ENCODE measurements at regions not wholly inside any gene's neighbourhood (a gene's known extent, or its start where the extent isn't known, plus 50 kb on each side); places are given as distances from the start of the nearest gene placed in this dataset.

DNA sequence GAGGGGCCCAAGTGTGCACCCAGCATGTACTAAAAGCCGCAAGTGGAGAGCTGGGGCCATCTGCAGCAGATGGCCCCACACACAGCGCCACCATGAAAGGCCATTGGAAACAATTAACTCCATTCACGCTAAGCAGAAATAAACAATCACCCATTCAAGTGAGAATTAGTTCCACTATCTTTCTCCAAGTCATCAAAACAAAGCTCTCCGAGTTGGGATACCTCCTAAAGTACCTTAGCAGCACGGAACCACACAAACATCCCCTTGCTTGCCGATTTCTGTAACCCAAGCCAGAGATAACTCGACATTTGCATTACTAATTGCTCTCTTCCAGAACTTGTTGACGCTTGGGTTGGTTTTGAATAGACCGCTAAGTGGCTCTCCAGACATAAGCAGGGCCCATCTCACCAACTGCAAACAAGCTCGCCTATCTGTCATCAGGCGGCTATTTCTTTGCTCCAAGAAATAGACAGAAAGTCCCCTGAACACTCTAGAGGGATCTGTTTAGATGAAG lies 840.6 kb upstream of the SALL3 start:
- no peak for DNase-seq (ENCODE audit: low spot score)

DNA sequence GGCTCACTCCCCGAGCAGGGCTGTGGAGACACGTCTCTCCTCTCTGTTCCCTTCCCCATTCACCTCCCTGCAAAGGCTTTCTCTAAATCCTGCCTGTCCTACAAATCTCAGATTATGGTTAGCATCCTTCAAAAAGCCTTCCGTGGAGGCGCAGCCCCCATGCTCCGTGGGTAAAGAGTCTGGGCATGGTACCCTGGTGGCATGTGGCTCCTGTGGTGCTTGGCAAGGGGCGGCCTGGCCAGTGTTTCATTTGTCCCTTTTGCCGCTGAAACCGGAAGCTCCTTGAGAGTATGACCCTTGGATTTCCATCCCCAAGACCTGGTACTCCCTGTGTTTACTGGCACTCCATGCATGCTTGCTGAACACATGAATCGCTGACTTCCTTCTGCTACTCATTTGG lies 839.3 kb upstream of the SALL3 start:
- no peak for DNase-seq (ENCODE audit: low spot score)

DNA sequence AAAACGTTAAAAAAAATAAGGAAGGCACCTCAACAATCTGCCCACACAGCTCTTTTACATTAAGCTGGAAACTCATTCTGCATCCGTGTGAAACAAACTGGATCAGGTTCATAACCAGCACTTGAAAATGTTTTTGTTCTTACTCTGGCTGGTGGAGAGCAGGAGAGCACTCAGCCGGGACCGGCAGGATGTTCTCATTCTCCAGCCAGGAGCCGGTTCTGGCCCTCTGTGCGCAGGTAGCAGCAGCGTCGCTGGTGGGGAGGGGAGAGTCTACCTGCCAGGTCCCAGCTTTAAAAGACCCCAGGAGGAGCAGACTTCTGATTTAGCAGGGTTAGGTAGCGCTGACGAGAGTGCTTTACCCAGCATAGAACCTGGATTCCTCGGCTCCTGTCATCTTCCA lies 834.9 kb upstream of the SALL3 start:
- DNase-seq (ENCODE audit: low spot score) = no peak

GRCh38 chr18:78145096-78145495 lies 834.5 kb upstream of the SALL3 start:
- no peak for DNase-seq (ENCODE audit: low spot score)

DNA sequence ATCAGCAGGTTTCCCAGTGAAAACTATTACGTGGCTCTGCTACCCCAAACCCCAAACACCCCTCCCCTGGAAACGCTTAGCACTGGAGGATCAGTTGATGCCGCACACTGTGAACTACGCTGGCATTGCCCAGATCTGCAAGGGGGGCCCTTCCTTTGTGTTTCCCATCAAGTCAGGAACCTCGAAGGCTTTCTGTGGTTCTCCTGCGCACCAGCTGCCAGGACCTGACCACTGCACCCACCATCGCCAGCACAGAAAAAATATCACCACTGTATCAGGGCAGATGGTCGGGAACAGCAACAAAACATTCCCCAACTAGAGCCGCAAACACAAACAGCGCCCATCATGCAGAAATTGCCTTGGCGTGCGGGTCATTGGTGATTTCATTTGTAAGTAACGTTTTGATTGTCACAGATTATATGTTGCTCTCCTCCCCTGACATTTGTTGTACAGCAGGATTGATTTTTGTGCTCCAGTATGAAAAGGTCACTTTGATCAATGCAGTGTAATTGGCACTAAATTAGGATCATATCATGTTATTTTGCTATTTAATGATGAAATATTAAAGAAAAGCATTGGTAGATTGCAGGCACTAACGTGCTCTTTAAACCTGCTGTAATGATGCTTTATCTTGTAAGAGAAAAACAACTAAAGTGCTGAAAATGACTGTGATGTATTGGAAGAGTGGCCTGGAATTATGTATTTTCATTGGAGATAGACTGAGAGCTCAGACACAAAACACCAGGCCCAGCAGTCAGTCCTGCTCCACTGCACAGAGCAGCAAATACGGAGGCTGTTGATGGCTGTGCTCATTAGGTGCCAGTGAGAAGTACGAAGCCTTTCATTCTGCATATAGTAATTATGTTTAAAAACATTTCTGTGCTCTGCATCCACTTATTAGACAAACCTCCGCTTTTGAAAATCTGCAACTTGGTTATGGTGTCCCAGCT lies 833.2 kb upstream of the SALL3 start:
- no peak for DNase-seq (ENCODE audit: low spot score)

DNA sequence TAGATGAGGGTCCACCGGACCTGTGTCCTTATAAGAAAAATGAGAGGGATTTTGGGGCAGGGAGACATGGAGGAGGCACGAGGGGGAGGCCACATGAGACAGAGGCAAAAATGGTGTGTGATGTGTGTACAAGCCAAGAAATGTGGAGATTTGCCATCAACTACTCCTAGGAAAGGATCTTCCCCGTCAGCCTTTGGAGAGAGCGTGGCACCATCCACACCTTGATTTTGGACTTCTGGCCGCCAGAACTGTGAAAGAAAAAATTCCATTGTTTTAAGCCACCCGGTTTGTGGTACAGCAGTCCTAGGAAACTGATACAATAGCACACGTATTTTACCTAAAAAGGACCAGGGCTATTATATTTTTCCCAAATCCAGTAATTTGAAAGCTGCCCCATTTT lies 829.0 kb upstream of the SALL3 start:
- DNase-seq (ENCODE audit: low spot score) = no peak

GRCh38 chr18:78151234-78151633 lies 828.4 kb upstream of the SALL3 start:
- DNase-seq (ENCODE audit: low spot score) = no peak

DNA sequence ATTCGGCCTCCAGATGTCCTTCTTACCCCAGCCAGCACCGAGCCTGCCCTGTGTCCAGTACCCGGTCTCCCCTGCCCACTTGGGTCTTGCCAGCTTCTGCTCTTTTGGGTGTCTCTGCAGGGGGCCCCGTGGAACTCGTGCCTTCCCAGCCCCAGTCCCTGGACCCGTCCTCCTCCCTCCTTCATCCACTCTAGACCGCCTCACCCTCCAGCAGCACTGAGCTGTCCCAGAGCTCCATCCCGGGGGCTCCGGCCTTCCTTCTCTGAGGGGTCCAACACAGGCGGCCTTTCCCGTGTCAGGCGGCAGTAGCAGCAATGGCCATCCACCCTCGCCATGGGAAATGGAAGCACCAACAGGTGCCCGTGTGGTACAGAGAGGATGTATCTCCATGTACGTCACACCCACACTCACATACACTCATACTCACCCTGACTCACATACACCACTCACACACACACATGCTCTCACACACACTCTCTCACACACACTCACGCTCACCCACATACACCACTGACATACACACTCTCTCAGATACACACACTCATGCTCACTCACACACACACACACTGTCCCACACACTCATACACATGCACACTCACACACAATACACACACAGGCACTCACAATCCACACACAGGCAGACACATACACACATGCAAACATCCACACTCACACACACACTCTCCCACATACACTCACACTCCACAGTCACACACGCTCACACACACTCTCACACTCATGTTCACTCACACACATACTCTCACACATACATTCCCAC lies 827.5 kb upstream of the SALL3 start:
- DNase-seq (ENCODE audit: low spot score) = no peak

GRCh38 chr18:78153362-78153761 lies 826.3 kb upstream of the SALL3 start:
- no peak for DNase-seq (ENCODE audit: low spot score)

- DNase-seq (ENCODE audit: low spot score) = no peak
These were observed 825.2 kb upstream of the SALL3 start for GRCh38 chr18:78154444-78154843.

DNA sequence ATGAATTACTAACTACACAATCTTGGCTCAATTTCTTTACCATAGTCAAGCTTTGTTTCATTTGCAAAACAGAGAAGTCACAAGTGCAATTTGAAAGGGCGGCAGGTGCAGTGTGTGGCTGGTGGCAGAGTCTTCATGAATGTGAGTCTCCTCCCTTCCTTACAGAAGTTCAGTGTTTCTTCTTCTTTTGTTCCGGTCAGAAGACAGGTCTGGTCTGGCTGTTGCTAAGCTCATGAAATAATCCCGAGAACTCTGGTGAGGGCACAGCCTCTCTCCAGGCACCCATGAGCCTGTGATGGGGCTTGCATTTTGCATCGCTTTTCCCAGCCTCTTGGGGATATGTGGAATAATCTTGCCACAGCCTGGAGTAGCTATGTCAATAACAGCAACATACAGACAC lies 824.8 kb upstream of the SALL3 start:
- DNase-seq (ENCODE audit: low spot score) = no peak

DNA sequence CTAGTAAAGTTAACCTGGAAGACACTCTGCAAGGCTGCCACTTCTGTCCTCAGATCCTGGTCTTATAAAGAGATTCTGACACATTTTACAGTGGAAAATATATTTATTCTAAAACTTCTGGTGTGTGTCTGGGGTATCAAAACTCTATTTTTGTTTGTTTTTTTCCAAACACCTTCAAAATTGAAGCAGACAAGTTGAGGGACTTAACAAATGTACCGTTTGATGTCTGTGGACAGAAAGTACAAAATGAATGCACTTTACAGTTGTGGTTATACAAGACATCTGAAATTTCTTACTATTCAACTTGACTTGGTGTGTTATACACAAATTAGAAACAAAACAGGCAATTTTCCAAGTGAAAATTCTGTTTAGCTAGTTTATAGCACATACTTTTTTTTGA lies 823.2 kb upstream of the SALL3 start:
- no peak for DNase-seq (ENCODE audit: low spot score)

GRCh38 chr18:78158943-78159342 lies 820.7 kb upstream of the SALL3 start:
- DNase-seq (ENCODE audit: low spot score) = no peak

- no peak for DNase-seq (ENCODE audit: low spot score)
These were observed 820.2 kb upstream of the SALL3 start for GRCh38 chr18:78159397-78159796.

- DNase-seq (ENCODE audit: low spot score) = no peak
These were observed 818.5 kb upstream of the SALL3 start for GRCh38 chr18:78160961-78161656.

DNA sequence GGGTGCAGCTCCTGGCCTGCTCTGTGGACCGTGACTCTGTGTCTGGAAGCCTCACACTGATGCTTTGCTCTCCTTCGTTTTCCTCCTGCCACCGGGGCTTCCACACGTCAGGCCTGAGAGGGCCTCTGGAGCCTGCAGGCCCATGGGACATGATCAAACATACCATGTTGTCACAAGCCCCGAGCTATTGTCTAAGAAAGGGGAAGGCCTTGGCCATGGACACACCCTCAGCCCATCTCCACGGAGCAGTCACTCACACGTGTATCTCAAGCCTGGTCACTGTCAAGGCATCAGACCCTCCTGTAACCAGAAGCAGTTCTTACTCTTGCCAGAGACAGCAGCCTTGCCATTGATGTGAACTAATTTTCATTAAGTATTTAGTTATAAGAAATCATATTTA lies 814.1 kb upstream of the SALL3 start:
- no peak for DNase-seq (ENCODE audit: low spot score)

DNA sequence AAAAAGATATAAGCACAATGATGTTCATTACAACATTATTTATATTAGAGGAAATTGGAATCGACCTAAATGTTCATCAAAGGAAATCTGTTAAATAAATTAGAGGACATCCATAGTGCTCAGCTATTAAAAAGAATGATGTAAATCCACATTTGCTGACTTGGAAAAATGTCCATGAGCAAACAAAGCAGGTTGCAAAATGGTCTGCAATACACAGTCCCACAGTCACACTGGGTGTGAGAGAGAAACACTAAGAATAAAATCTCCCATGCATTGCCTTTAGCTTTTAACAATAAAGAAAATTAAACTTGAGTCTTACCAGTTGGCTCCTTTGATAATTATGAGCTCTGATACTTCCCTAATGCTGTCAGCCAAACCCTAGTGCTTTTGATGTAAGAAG lies 811.1 kb upstream of the SALL3 start:
- DNase-seq (ENCODE audit: low spot score) = no peak

DNA sequence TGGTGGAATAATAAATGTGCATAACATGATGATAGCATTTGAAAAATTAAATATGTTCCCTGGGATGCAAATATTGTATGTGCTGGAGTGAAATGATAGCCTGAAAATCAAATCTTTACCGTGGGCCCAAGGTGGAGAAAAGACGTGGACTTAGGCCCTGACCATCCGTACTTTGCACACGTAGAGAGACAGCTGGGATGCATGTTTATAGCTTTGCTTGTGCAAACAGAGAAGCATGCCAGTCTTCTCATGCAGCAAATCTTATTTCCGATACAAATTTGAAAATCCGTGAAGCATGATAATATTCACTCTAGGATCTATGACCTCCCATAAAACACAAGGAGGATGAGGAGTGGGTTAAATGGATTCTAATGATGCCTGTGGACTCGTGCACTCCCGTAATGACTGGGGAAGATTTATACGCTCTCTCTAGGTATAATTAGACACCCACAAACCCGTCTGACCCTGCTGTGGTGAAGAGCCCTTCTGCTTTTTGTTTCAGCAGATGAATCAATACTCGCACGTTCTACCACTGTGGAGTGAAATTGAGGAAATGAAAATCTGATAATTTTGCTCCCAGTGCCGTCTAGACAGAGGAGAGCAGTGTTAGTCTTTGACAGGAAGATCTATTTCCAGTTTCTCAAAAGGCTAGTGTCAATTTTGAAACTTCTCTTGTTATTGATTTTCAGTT lies 810.3 kb upstream of the SALL3 start:
- no peak for DNase-seq (ENCODE audit: low spot score)

DNA sequence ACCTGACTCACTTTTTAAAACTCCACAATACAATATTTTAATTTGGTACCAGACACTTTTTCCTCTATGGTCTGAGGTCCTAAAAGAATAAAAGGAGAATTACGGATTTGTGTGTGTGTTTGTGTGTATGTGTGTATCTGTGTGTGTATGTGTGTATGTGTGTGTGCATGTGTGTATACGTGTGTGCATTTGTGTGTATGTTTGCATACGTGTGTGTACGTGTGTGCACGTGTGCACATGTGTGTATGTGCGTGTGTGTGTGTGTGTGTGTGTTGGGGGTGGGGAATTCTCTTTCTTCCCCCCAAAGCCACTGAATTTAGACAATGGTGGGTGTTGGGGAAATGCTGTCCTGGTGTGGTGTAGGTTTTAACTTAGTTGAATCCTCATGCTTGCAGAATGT lies 807.7 kb upstream of the SALL3 start:
- no peak for DNase-seq (ENCODE audit: low spot score)

DNA sequence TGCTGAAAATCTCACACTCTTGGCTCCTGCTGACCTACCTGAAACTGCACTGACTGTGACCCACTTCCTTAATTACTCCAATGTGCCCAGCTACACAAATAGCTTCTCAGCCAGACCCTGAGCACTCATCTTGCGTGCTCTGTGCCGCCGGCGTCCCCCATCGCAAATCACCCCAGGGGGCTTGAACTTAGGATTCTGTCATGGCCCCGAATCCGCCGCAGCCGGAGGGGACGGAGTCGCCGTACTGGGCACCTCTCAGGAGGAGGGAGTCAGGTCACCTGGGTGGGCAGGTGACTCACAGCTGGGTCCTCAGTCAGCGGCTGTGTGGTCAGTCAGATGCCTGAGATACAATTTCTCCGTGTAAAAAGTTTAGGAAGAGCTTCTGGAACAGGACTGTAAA lies 804.9 kb upstream of the SALL3 start:
- no peak for DNase-seq (ENCODE audit: low spot score)

DNA sequence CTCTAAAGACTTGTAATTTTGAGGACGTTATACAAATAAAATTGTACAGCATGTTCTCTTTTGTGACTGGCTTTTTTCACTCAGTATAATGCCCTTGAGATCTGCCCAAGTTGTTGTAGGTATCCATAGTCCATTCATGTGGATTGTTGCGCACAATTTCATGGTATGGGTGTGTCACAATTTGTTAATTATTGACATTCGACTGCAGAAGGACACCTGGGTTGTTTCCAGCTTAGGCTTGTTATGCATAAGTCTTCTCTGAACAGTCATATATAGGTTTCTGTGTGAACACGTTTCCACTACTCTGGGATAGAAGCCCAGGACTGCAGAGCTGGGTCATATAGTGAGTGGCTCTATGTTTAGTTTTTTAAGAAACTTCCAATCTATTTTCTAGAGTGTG lies 800.8 kb upstream of the SALL3 start:
- no peak for DNase-seq (ENCODE audit: low spot score)
